WI38 (cell line): ENCODE measurements at regions not wholly inside any gene's neighbourhood (a gene's known extent, or its start where the extent isn't known, plus 50 kb on each side); places are given as distances from the start of the nearest gene placed in this dataset.

Source experiments
- H3K4me3 ChIP-seq: 2 replicates; pipeline ENCODE4 v1.5.1; 2011; ENCODE audit warnings: low read depth, mild to moderate bottlenecking, control low read depth, low read length
- TF ChIP-seq, protein P1 (sequence below): IDR thresholded peaks from 2 replicates; pipeline ENCODE4 v1.5.1; 2012; ENCODE audit warnings: low read depth, mild to moderate bottlenecking, control low read depth, low read length

- no peak overlapping the region for H3K4me3 ChIP-seq
- TF ChIP-seq, protein P1, sequence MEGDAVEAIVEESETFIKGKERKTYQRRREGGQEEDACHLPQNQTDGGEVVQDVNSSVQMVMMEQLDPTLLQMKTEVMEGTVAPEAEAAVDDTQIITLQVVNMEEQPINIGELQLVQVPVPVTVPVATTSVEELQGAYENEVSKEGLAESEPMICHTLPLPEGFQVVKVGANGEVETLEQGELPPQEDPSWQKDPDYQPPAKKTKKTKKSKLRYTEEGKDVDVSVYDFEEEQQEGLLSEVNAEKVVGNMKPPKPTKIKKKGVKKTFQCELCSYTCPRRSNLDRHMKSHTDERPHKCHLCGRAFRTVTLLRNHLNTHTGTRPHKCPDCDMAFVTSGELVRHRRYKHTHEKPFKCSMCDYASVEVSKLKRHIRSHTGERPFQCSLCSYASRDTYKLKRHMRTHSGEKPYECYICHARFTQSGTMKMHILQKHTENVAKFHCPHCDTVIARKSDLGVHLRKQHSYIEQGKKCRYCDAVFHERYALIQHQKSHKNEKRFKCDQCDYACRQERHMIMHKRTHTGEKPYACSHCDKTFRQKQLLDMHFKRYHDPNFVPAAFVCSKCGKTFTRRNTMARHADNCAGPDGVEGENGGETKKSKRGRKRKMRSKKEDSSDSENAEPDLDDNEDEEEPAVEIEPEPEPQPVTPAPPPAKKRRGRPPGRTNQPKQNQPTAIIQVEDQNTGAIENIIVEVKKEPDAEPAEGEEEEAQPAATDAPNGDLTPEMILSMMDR: no peak
Observed at GRCh38 chr1:193661385-193661784, 475.0 kb upstream of the B3GALT2 start.

DNA sequence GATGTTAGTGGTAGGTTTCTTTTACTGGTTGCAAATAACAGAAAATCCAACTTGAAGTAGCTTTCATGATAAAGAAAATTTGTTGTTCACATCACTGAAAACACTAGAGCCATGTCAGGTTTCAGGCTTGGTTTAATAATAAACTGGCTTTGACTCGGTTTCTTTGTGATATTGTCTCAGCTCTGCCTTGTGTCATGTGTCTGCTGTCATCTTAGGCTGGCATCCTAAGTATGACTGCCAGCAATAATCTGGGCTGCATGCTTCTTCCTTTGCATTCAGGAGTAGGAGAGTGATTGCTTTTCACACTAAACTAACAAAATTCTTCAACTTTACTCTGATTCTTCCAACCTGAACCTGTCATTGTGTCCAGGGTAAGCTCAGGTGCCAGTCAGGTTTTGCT, 474.0 kb upstream of the B3GALT2 start:
- TF ChIP-seq, protein P1: no peak

DNA sequence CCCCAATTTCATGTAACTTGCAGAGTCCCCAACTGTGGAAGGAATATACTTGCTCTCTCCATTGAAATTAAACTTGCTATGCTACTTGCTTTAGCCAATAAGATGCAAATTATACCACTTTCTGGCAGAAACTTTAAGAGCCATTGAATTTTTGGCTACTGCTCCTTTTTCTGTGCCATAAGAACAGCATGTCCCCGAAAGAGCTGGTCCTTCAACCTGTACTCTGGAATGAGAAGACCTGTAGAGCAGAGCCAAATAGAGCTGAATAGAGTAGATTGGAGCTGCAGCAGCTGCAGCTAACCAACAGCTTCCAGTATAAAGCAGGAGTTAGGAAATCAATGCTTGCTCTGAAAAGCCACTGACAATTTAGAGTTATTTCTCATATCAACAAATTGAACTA, 472.3 kb upstream of the B3GALT2 start:
- TF ChIP-seq, protein P1: no peak
- no peak overlapping the region for H3K4me3 ChIP-seq

More for the DNA sequence above, 474.0 kb upstream of the B3GALT2 start:
- H3K4me3 ChIP-seq: no peak overlapping the region

GRCh38 chr1:193658081-193658480, 471.7 kb upstream of the B3GALT2 start:
- H3K4me3 ChIP-seq: no peak overlapping the region
- TF ChIP-seq, protein P1: no peak

DNA sequence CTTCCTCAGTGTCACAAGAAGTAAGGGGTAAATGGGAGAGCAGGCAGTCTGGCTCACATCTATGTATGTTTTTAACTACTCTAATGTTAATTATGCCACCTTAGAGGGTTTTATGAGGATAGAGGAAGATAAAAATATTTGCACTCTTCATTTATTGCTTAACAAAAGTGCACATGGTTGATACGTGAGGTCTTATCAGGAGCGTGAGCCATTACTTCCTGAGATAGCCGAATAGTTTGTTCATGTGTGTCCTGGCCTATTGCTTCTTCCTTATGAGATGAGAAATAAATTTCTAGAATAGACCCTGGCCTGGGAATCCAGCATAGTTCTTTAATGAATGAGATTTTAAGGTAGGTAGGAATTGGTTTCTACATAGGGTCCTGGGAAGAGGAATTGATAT, 471.1 kb upstream of the B3GALT2 start:
- TF ChIP-seq, protein P1: no peak
- H3K4me3 ChIP-seq: no peak overlapping the region

DNA sequence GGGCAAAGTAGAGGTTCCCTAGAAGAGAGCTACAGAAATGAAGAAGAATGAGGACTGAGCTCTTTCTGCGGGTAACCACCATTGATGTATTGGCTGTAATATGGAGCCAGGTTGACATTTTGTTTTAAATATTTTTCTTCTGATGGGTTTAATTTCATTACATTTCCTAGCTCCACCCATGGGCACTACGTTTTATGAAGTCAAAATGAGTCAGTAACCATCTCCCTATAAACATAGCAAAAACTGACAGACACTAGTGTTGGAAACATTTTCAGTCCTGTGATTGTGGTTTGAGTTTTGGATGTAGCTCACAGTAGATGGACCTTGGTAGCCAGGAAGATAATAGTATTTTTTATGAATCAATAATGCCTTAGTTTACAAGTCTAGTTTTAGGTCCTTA, 470.4 kb upstream of the B3GALT2 start:
- TF ChIP-seq, protein P1: no peak
- H3K4me3 ChIP-seq: no peak overlapping the region

DNA sequence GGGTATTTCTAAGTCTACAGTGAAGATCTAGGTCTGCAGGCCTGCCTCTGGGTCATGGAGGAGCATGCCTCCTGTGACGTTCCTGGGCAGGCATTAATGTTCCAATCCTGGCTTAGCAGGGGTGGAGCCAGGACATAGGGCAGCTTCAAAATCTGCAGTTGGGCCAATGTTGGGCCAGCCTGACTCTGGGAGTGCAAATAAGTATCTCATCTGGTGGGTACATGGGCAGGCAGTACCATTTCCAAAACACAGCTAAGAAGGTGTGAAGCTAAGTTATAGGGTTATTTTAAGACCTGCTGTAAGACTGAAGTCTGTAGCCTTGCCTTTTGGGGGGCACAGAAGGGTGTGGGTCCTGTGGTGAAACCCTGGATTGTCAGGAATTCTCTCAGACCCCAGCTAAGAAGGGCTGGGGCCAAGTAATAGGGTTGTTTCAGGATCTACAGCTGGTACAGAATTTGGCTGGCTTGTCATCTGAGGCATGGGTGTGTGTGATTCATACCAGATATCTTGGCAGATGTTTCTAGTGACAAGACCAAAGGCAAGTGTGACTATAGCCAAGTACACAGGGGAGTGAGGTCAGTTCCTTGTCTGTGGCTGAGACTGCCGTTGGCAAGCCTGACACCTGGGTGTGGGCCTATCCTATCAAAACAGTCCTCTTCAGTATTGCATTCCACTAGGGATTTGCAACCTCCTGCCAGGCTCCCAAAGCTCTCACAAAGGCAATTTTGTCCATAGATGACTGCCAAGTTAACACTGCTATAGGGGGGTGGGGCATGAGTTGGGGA, 468.7 kb upstream of the B3GALT2 start:
- no peak overlapping the region for H3K4me3 ChIP-seq
- TF ChIP-seq, protein P1: no peak
